ENCODE measurements at regions not wholly inside any gene's neighbourhood (a gene's known extent, or its start where the extent isn't known, plus 50 kb on each side); places are given as distances from the start of the nearest gene placed in this dataset.
"Not testable (repeated sequence)": the region's sequence is repeated elsewhere in the genome, so short reads cannot be mapped to it uniquely, and the experiment has no call there.

GRCh38 chr2:156001851-156002250 lies 330.7 kb downstream of the NR4A2 start:
- Histone ChIP-seq H3K27ac (ENCODE audit: low read depth) (no peak overlapping the region), H3K4me1 (ENCODE audit: insufficient read depth) (no peaks in the 10 kb centered on the region), H3K4me3 (ENCODE audit: low read depth, low read length) (no peak overlapping the region), H3K36me3 (ENCODE audit: insufficient read depth) (no peaks in the 10 kb centered on the region)
- WGBS: 98% methylated on average over 1 of the region's 1 CpG
- DNase-seq (ENCODE audit: extremely low spot score): no peak

- H3K27ac ChIP-seq (ENCODE audit: low read depth): no peak overlapping the region
- no peak for DNase-seq (ENCODE audit: extremely low spot score)
- H3K4me1 ChIP-seq (ENCODE audit: insufficient read depth): no peaks in the 10 kb centered on the region
- H3K4me3 ChIP-seq (ENCODE audit: low read depth, low read length): no peak overlapping the region
- 77% methylated on average over 2 of the region's 2 CpGs for WGBS
- H3K36me3 ChIP-seq (ENCODE audit: insufficient read depth): no peaks in the 10 kb centered on the region
Measured at GRCh38 chr2:155997538-155997937, 335.0 kb downstream of the NR4A2 start.

GRCh38 chr2:155994315-155994714 lies 338.2 kb downstream of the NR4A2 start:
- Histone ChIP-seq H3K4me1 (ENCODE audit: insufficient read depth) (no peaks in the 10 kb centered on the region), H3K27ac (ENCODE audit: low read depth) (no peak overlapping the region), H3K4me3 (ENCODE audit: low read depth, low read length) (no peak overlapping the region), H3K36me3 (ENCODE audit: insufficient read depth) (no peaks in the 10 kb centered on the region)
- no peak for DNase-seq (ENCODE audit: extremely low spot score)
- WGBS: 70% methylated on average over 1 of the region's 1 CpG

DNA sequence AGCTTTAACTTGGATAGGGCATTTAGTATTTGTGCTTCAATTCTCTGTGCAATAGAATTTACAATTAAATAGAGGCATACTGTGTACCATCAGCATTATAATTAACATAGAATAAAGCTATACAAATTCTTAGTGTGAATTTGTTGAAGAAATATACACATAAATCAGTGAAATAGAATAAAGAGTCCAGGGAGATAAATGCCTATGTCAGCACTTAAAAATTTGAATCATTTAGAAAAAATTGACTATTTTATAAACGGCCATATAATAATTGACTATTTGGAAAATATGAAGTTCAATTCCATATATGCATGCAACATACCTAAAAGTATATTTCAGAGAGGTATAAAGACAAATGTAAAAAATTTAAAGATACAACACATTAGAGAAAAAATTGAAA lies 348.7 kb downstream of the NR4A2 start:
- 74% methylated on average over 1 of the region's 1 CpG for WGBS
- Histone ChIP-seq H3K36me3 (ENCODE audit: insufficient read depth) (no peaks in the 10 kb centered on the region), H3K4me1 (ENCODE audit: insufficient read depth) (no peaks in the 10 kb centered on the region), H3K4me3 (ENCODE audit: low read depth, low read length) (no peak overlapping the region), H3K27ac (ENCODE audit: low read depth) (no peak overlapping the region)
- no peak for DNase-seq (ENCODE audit: extremely low spot score)

DNA sequence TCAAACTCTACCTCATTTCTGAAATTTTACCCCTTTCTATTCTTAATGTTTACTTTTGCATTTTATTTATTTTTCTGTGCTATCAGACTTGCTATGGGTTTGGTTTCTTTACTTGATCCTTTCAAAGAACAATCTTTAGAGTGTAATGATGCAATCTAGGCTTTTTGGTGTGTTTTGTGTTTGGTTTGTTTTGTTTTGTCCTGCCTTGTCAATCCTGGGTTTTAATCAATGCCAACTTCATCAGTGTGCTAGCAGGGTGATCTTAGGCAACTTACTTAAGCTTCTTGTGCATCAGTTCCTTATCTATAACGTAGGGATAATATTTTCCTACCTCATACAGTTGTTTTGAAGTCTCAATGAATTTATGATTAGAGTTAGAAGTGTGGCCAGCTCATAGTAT lies 350.4 kb downstream of the NR4A2 start:
- no peaks in the 10 kb centered on the region for H3K36me3 ChIP-seq (ENCODE audit: insufficient read depth)
- WGBS: 31% methylated on average over 1 of the region's 1 CpG
- no peak overlapping the region for H3K27ac ChIP-seq (ENCODE audit: low read depth)
- no peaks in the 10 kb centered on the region for H3K4me1 ChIP-seq (ENCODE audit: insufficient read depth)
- DNase-seq (ENCODE audit: extremely low spot score): no peak
- no peak overlapping the region for H3K4me3 ChIP-seq (ENCODE audit: low read depth, low read length)

GRCh38 chr2:155980941-155981560 lies 351.5 kb downstream of the NR4A2 start:
- no peaks in the 10 kb centered on the region for H3K36me3 ChIP-seq (ENCODE audit: insufficient read depth)
- no peaks in the 10 kb centered on the region for H3K4me1 ChIP-seq (ENCODE audit: insufficient read depth)
- DNase-seq (ENCODE audit: extremely low spot score): no peak
- no peak overlapping the region for H3K27ac ChIP-seq (ENCODE audit: low read depth)
- WGBS: 68% methylated on average over 3 of the region's 3 CpGs
- H3K4me3 ChIP-seq (ENCODE audit: low read depth, low read length): no peak overlapping the region

DNA sequence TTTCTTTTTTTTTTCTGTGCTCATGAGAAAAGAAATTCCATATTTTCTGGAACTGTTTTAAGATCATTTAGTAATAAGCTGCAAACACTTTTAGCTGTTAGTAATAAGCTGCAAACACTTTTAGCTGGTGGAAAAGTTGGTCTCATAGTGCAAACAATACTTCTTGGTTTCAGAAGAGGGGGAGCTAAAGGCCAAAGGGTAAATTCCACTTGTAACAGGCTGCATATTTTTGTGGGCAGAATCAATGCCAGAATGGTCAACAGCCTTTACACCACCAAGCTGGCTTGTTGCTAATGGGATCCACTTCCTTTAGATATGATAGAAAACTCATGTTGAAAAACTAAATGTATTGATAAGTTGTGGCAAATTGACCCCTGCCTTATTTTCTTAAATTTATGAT lies 356.8 kb downstream of the NR4A2 start:
- H3K4me3 ChIP-seq (ENCODE audit: low read depth, low read length): no peak overlapping the region
- no peaks in the 10 kb centered on the region for H3K36me3 ChIP-seq (ENCODE audit: insufficient read depth)
- no peaks in the 10 kb centered on the region for H3K4me1 ChIP-seq (ENCODE audit: insufficient read depth)
- no peak overlapping the region for H3K27ac ChIP-seq (ENCODE audit: low read depth)
- DNase-seq (ENCODE audit: extremely low spot score): no peak

- Histone ChIP-seq H3K4me1 (ENCODE audit: insufficient read depth) (no peaks in the 10 kb centered on the region), H3K4me3 (ENCODE audit: low read depth, low read length) (no peak overlapping the region), H3K36me3 (ENCODE audit: insufficient read depth) (no peaks in the 10 kb centered on the region), H3K27ac (ENCODE audit: low read depth) (no peak overlapping the region)
- 49% methylated on average over 2 of the region's 2 CpGs for WGBS
- no peak for DNase-seq (ENCODE audit: extremely low spot score)
Measured at GRCh38 chr2:155972916-155973315, 359.6 kb downstream of the NR4A2 start.

GRCh38 chr2:155966064-155966471 lies 366.5 kb downstream of the NR4A2 start:
- not testable (repeated sequence) for H3K4me3 ChIP-seq (ENCODE audit: low read depth, low read length); H3K4me1 ChIP-seq (ENCODE audit: insufficient read depth); H3K27ac ChIP-seq (ENCODE audit: low read depth); DNase-seq (ENCODE audit: extremely low spot score); H3K36me3 ChIP-seq (ENCODE audit: insufficient read depth)
- WGBS: 76% methylated on average over 18 of the region's 18 CpGs

DNA sequence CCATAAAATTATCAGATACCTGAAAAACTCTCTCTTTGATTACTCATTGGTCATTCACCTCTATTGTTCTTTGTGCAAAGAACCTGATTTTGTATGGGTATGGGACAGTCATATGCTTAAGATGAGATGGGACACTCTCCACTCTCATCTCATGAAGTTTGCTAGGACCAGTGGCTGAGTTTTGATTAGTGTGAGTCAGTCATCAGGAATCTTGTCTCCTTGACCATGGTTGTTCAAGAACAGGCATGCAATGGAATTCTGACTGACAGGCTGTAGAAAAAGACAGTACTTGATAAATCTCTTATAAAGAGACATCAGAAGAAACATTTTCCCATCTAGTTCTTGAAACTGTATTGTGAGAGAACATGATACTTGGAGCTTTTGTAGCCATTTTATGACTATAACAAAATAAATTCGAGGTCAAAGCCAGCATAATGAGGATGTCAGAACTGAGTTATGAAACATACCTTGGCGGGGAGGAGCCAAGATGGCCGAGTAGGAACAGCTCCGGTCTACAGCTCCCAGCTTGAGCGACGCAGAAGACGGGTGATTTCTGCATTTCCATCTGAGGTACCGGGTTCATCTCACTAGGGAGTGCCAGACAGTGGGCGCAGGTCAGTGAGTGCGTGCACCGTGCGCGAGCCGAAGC lies 367.0 kb downstream of the NR4A2 start:
- Histone ChIP-seq H3K4me1 (ENCODE audit: insufficient read depth) (no peaks in the 10 kb centered on the region), H3K27ac (ENCODE audit: low read depth) (no peak overlapping the region), H3K36me3 (ENCODE audit: insufficient read depth) (no peaks in the 10 kb centered on the region), H3K4me3 (ENCODE audit: low read depth, low read length) (no peak overlapping the region)
- WGBS: 92% methylated on average over 13 of the region's 14 CpGs
- no peak for DNase-seq (ENCODE audit: extremely low spot score)

DNA sequence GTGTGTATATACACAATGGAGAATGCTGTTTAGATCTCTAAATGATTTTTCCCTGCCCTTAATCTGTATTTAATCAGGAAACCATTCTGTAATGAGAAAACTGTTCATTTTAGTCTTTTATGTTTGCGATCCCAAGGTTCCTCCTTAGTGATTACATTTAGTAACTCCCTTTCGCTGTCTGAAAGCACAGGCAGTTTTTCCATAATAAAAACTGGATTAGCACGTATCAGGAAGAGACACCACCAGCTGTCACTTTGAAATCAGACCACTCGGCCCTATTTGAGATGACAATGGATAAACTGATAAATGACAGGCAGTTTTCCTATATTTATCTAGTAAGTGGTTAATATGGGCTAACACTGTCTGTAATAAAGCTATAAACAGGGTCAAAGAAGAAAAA lies 370.9 kb downstream of the NR4A2 start:
- DNase-seq (ENCODE audit: extremely low spot score): no peak
- 62% methylated on average over 4 of the region's 4 CpGs for WGBS
- H3K4me3 ChIP-seq (ENCODE audit: low read depth, low read length): no peak overlapping the region
- H3K36me3 ChIP-seq (ENCODE audit: insufficient read depth): no peaks in the 10 kb centered on the region
- no peak overlapping the region for H3K27ac ChIP-seq (ENCODE audit: low read depth)
- no peaks in the 10 kb centered on the region for H3K4me1 ChIP-seq (ENCODE audit: insufficient read depth)

DNA sequence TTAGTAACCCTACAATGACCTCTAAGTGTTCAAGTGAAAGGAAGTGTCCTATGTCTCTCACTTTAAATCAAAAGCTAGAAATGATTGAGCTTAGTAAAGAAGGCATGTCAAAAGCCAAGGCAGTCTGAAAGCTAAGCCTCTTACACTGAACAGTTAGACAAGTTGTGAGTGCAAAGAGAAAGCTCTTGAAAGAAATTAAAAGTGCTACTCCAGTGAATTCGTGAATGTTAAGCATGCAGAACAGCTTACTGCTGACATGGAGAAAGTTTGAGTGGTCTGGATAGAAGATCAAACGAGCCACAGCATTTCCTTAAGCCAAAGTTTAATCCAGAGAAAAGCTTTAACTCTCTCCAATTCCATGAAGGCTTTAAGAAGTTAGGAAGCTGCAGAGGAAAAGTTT lies 373.7 kb downstream of the NR4A2 start:
- H3K4me1 ChIP-seq (ENCODE audit: insufficient read depth): no peaks in the 10 kb centered on the region
- WGBS: 45% methylated on average over 2 of the region's 2 CpGs
- no peaks in the 10 kb centered on the region for H3K36me3 ChIP-seq (ENCODE audit: insufficient read depth)
- H3K4me3 ChIP-seq (ENCODE audit: low read depth, low read length): no peak overlapping the region
- H3K27ac ChIP-seq (ENCODE audit: low read depth): no peak overlapping the region
- DNase-seq (ENCODE audit: extremely low spot score): no peak

DNA sequence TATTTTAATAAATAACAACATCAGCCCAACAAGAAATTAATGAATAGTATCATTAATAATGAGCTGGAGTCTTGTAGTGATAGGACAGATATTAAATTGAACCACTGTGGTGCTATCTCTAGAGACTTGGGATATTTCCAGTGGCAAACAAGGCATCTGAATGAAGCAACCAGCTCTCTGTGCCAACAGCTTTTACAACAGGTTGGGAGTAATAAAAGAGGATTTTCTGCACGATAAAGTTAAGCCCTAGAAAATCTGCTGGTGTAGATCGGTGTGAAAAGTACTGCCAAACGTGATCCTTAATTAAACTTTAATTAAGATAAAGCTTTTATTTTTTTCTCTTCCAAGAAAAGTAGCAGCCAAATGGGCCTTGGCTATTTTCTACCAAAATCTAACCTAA lies 385.5 kb downstream of the NR4A2 start:
- no peak for DNase-seq (ENCODE audit: extremely low spot score)
- H3K27ac ChIP-seq (ENCODE audit: low read depth): no peak overlapping the region
- no peaks in the 10 kb centered on the region for H3K4me1 ChIP-seq (ENCODE audit: insufficient read depth)
- WGBS: 35% methylated on average over 3 of the region's 3 CpGs
- no peaks in the 10 kb centered on the region for H3K36me3 ChIP-seq (ENCODE audit: insufficient read depth)
- no peak overlapping the region for H3K4me3 ChIP-seq (ENCODE audit: low read depth, low read length)

DNA sequence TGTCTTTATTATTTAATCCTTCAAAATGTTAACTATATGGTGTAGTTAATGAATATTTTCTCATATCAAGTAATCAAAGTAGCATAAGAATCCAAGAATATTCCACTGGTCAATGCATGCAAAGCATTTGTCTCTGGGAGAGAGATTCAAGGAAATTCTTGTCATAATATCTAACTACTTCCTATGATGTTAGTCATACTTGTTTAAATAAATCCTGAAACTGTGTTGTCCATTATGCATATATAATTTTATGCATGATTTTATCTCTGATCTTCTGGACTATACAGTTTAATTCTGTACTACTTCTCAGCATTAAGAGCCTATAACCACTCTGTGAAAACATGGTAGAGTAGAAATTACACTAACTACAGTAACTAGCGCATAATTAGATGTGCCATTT lies 388.3 kb downstream of the NR4A2 start:
- H3K4me3 ChIP-seq (ENCODE audit: low read depth, low read length): no peak overlapping the region
- WGBS: 0% methylated on average over 1 of the region's 1 CpG
- H3K36me3 ChIP-seq (ENCODE audit: insufficient read depth): no peaks in the 10 kb centered on the region
- H3K4me1 ChIP-seq (ENCODE audit: insufficient read depth): no peaks in the 10 kb centered on the region
- no peak overlapping the region for H3K27ac ChIP-seq (ENCODE audit: low read depth)
- DNase-seq (ENCODE audit: extremely low spot score): no peak

GRCh38 chr2:155930312-155930711 lies 402.2 kb downstream of the NR4A2 start:
- DNase-seq (ENCODE audit: extremely low spot score): no peak
- 61% methylated on average over 1 of the region's 1 CpG for WGBS
- Histone ChIP-seq H3K4me3 (ENCODE audit: low read depth, low read length) (no peak overlapping the region), H3K27ac (ENCODE audit: low read depth) (no peak overlapping the region), H3K4me1 (ENCODE audit: insufficient read depth) (no peaks in the 10 kb centered on the region), H3K36me3 (ENCODE audit: insufficient read depth) (no peaks in the 10 kb centered on the region)
